NCI-H146 treated with DMSO at 0.1 percent for 48 hours (cell line): ENCODE measurements at regions not wholly inside any gene's neighbourhood (a gene's known extent, or its start where the extent isn't known, plus 50 kb on each side); places are given as distances from the start of the nearest gene placed in this dataset.

Source experiments
- DNase-seq: peaks from one replicate; lab custom pipeline; 2025; ENCODE audit not compliant: unreplicated experiment; lab: John Stamatoyannopoulos, UW

GRCh38 chr21:24280596-24280995, 1326.7 kb downstream of the MRPL39 start:
- DNase-seq: no peak

DNA sequence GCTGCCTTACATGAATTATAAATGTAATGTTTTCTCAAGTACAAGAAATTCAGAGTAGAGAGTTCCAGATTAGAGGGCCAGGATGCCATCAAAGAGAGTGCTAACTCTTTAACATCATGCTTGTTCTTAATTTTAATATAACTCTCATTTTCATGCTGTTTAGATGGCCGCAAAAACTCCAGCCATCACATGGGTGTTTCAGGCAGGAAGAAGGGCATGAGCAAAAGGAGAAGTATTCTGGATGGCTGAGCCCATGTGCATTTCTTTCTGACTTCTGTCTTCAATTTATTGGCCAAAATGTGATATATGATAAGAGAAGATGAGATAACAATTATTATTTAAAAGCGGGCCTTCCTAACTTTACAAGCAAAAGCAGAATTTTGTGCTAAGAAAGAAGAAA, 1328.6 kb downstream of the MRPL39 start:
- DNase-seq: no peak

DNA sequence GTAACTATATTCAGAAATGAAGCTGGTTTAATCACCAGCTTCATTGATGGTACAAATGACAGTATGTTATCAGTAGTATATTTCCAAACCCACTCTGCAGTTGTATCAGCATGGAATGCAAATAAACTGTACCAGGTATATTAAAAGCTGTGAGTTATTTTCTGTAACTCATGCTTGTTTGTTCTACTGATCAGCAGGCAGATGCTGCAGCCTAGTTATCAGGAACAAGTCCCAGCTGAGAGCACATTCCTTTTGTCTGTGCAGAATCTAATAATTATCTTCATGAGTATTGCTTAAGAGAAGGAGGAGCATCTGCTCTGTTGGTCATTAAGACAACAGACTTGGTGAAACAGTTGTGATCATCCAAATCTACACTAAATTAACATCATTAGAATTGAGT, 1331.1 kb downstream of the MRPL39 start:
- peak; percentile 64 for DNase-seq

DNA sequence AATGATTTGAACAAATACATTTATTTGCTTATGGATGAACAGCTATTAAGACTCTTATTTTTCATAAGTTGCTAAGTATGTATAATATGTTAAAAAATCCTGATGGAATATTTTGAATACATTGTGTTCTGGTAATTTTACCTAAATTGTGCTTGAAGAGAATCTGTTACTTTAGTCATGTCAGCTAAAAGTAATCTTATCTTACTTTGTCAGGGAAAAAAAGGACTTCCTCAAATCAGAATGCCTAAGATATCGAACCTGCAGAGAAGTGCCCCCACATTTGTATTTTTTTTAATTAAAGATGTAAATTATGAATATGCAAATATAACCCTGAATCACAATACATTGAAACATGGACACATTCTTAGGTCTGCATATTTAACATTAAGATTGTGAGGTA, 1331.7 kb downstream of the MRPL39 start:
- DNase-seq: no peak

DNA sequence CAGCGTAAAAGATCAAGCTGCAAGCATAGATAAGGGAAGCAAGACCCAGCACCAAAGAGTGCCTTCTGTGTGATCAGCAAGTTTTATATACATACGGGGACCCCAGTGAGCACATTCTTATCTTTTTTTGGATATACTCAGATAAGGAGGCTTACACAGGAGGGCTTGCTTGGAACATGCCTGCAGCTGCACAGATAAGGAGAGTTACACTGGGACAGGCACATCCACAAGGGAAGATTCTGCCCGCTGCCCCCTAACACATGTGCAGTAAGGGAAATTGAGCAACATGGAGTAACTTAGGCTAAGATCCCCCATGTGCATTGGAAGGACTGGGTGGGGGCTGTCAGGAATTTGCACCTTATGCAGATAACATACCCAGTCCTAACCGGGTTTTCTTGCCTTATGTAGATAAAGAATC, 1334.8 kb downstream of the MRPL39 start:
- no peak for DNase-seq

DNA sequence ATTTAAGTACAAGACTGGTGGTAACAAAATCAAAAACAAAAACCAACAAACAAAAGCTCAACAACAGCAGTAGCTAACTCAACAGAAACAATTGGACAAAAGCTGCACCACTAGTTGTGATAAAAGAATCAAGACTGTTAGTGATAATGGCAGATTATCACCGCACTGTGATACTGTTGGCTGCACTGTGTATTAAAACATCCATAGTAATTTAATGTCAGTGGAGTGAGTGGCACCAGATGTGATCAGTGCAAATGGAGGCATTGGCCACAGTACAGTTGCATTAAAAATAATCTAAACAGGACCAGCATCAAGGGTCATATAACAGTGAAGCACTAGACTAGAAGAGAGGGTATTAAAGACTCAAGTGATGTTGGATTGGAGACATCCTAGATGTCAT, 1341.3 kb downstream of the MRPL39 start:
- no peak for DNase-seq

GRCh38 chr21:24260751-24261150, 1346.5 kb downstream of the MRPL39 start:
- no peak for DNase-seq

DNA sequence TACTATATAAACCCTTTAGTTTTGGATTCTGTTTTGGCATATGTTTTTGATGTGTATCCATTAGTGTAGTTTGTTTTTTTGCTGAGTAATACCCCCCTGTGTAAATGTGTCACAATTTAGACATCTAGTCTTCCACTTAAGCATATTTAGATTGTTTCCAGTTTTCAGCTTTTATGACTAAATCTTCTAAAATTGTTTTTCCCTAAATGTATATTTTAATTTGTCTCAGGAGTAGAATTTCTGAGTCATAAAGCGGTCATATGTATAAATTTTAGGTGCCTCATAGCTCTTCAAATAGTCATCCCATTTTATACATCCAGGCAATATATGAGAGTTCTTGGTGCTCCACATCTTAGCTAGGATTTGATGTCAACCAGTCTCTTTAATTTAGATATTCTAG, 1348.0 kb downstream of the MRPL39 start:
- no peak for DNase-seq

DNA sequence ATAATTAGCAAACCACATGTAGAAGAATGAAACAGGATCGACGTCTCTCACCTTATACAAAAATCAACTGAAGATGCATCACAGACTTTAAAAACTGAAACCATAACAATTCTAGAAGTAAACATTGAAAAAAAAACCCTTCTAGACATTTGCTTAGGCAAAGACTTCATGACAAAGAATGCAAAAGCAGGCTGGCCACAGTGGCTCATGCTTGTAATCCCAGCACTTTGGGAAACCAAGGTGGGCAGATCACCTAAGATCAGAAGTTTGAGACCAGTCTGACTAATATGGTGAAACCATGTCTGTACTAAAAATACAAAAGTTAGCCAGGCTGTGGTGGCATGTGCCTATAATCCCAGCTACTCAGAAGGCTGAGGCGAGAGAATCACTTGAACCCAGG, 1351.7 kb downstream of the MRPL39 start:
- no peak for DNase-seq

DNA sequence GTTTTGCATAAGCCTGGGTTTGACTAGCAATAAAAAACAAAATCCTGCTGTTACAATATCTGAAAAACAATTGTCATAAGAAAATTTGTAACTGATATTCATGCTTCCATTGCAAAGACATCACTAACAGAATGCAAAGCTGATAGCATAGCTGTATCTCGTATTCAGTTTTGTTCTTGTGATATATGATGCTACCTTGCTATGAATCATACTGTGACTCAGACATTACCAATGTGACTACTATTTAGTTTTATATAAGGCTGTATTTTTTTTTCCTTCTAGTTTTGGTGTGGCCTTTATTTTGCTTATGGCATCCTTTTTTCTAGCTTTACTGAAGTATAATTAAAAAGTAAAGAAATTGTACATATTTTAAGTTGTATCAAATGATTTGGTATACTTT, 1381.8 kb downstream of the MRPL39 start:
- no peak for DNase-seq

GRCh38 chr21:24224422-24224821, 1382.9 kb downstream of the MRPL39 start:
- DNase-seq: no peak

- no peak for DNase-seq
Observed at GRCh38 chr21:24223624-24224023, 1383.7 kb downstream of the MRPL39 start.

- no peak for DNase-seq
Observed at GRCh38 chr21:24222676-24223075, 1384.6 kb downstream of the MRPL39 start.

DNA sequence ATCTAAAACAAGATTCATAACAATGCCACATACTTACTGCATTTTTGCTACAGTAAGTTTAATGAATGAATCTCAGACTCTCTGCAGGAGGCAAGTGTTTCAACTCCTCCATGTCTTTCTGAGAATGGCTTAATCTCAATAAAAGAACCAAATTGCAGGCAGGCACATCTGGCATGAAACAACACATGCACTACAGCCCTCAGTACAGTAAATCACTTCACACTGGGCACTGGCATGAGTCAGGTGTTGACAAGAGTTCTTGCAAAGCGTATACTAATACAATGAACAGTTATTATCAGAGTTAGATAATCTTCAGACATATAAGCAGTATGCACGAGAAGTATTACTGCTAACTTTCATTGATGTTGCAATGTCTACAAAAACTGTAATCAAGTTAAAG, 1386.8 kb downstream of the MRPL39 start:
- no peak for DNase-seq

DNA sequence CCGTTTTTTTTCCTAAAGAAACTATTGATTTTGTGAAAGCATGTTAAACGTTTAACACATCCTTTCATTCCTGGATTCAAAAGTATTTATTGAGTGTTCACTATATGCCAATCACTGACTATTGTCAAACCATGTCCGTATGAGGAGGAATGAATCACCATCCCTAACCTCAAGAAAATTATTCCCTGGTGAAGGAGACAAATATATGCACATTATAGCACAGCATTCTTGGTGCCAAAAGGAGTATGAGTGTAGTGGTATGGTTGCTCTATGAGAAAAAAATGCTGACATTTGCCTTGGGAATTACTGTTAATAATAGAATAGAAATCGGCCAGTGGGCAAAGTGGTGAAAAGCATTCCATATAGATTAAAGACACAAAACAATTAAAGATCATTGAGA, 1390.1 kb downstream of the MRPL39 start:
- no peak for DNase-seq

DNA sequence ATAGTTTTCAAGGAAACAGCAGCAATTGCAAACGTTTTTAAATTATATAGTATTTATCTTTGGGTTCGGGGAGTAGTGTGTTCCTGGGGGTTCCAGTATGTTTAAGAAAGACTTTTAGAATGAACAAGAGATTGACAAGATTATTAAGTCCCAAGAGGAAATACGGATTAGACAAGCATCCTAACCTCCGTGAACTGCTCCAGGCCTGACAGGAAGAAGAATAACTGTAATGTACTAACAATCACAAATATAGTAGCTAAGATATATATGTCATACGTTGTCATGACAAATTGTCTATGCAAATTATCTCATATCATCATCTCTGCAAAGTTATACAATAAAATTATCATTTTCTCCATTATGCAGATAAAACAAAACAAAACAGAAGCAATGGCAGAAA, 1397.2 kb downstream of the MRPL39 start:
- no peak for DNase-seq

- DNase-seq: no peak
Observed at GRCh38 chr21:24208562-24209260, 1398.6 kb downstream of the MRPL39 start.

- DNase-seq: peak; percentile 5
Observed at GRCh38 chr21:24205319-24205718, 1402.0 kb downstream of the MRPL39 start.

- DNase-seq: no peak
Observed at GRCh38 chr21:24204641-24205040, 1402.6 kb downstream of the MRPL39 start.

GRCh38 chr21:24200052-24200451, 1407.2 kb downstream of the MRPL39 start:
- DNase-seq: no peak

GRCh38 chr21:24197923-24198322, 1409.4 kb downstream of the MRPL39 start:
- DNase-seq: no peak

DNA sequence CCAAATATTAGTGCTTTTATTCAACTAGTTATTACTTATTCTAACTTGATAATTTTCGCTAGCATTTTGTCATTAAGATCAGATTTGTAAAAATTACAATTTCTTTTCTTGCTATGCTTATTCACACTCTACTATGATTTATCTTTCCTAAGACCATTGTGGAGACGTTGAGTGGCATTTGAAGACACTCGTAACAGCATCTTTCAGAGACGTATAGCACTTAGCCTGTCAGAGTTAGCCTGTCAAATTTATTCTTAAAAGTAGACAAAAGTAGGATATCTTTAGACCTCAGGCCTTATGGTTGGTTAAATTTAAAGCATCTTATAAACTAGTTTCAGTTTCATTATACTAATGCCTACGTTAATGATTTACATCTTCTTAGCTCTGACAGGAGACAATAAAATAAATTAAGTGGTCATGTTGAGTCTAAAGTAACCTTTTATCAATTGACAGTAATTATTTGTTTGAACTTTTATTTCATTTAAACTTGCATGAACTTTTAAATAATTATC, 1410.1 kb downstream of the MRPL39 start:
- DNase-seq: no peak

GRCh38 chr21:24188506-24188905, 1418.8 kb downstream of the MRPL39 start:
- DNase-seq: no peak
